NCI-H82 treated with DMSO at 0.1 percent for 48 hours (cell line): ENCODE measurements at regions not wholly inside any gene's neighbourhood (a gene's known extent, or its start where the extent isn't known, plus 50 kb on each side); places are given as distances from the start of the nearest gene placed in this dataset.

Experiments
- DNase-seq: peaks from one replicate; lab custom pipeline; 2025; ENCODE audit not compliant: unreplicated experiment; lab: John Stamatoyannopoulos, UW

DNA sequence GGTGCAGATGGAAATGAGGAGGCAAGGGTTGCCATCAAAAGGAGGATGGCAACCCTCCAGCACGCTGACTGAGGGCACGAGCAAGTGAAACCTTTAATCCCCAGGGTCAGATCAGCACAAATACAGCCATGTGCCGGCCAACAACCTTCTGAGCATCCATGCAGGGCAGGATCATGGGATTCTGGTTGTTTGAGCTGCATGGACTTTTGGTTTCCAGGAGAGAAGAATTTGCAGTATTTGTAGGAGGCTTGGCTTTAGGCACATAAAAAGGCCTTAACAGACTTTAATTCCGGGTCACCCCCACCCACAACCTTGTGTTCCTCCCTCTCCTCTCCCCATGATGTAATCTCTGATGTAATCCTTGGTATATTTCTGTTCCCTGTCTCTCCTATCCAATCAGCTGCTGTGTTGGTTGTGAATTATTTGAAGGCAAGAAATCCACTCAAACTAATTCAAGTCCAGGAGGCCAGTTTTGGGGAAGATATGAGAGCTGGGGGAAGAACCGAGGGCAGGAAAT, 254.3 kb downstream of the SHQ1 start:
- no peak for DNase-seq

DNA sequence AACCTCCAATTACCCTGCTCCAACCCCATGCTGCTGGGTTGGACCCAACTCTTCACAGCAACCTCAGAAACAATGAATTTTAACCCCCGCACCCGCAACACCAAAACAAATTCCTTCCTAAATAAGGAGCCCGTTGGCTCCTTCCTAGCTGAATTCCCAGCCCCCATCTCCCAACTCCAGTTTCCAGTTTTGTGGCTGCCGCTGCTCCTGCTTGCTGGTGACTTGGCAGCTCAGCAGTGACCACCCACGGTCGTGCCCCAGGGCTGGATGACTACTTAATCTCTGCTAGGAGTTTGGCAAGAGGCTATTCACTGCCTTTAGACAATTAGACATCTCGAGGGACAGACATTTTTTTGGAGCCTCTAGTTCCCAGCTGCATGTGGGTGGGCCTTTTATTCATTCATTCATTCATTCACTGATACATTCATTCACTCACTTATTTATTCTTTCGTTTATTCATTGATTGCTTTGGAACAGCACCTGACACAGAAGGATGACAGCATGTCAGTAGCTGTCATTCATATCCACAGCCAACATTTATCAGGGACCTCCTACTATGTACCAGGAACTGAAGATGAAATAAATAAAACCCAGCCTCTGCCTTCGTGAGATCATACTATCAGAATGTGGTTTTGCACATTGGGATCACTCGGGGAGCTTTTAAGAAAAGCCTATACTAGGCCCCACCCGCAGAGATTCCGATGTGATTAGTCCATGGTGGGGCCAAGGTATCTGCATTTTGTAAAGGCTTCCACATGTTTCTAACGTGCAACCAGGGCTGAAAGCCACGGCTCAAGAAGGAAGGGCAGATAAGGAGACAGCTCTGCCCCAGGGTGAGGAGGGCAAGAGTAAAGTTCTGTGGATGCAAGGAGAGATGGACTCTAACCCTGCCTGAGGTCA, 256.5 kb downstream of the SHQ1 start:
- DNase-seq = no peak

DNA sequence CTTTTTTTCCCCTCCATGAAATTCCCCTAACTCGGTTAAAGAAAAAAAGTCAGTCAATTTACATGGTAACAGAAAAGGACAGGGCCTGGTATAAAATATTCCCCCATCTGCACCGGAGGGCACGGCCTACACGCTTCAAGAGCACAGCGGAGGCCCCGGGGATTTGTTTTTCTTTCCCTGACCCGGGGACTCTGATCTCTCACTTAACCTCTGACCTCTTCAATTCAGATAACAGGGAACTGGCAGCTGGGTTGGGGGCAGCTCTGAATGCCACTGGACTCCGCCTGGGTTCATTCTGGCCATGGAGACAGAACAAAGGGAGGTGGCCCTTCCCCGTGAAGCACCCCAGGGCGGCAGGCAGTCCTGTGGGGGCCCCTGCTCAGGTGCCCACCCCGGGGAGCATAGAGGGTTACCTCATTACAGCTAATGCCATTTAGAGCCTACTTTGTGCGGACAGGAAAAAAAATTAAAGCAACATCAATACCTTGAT, 257.5 kb downstream of the SHQ1 start:
- no peak for DNase-seq

DNA sequence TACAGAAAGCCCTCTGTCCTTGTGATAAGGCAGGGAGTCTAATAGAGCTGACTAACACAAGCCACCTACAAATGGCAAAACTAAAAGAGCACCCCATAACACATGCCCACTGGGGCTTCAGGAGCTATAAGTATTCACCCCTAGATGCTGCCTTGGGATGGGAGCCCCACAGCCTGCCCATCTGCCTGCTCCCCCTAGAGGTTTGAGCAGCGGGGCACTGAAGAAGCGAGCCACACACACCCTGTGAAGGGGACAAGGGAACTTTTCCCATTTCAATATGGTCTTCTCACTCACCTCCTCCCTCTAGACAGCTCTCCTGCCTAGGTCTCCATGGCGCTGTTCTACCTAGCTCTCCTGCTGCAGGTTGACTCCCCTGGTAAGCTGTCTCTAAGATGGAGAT, 261.0 kb downstream of the SHQ1 start:
- DNase-seq = no peak

DNA sequence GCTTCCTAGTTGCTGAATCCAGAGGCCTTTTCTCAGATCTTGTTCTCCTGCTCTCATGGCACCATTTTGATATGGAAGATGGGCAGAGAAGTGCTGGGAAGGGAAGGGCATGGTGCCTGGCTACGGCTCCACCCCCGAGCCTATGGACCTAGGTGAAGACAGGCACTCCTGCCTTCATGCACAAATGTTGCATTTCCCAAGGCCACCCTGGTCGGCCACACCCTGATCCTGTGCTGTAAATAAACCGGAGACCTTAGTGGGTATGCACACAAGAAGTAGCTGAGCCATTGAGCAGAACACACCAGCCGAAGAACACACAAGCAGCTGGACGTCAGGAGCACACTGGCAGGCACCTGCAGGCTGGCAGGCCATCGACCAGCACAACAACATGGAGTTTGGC, 261.6 kb downstream of the SHQ1 start:
- no peak for DNase-seq

DNA sequence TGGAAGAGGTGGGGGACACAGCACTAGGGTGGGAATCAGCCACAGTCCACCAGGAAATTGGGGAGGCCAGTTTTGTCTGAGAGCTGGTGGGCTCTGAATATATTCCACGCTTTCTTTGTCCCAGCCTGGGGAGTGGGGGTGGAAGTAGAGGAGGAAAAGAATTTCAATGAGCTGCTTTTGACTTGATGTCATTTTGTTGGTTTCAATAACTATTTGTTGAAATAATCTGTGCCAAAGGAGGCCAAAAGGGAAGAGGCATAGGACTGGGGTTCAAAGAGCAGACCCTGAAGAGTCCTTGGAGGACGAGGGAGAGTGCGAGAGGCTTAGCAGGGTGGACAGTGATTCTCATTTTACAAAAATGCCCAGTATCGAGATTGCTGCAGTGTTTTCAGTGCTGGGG, 262.3 kb downstream of the SHQ1 start:
- DNase-seq = no peak

DNA sequence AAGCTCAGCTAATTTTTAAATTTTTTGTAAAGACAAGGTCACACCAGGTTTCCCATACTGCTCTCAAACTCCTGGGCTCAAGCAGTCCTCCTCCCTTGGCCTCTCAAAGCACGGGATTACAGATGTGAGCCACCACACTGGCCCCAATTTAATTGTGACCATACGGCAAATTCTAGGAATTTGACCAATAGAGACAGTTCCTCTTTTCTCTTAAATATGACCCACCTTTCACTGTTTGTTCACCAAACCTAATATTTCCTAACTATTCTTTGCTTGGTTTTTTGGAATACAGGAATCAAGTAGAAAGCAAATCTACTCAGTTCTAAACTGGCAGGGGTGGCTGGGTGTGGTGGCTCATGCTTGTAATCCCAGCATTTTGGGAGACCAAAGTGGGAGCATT, 264.0 kb downstream of the SHQ1 start:
- DNase-seq = no peak

DNA sequence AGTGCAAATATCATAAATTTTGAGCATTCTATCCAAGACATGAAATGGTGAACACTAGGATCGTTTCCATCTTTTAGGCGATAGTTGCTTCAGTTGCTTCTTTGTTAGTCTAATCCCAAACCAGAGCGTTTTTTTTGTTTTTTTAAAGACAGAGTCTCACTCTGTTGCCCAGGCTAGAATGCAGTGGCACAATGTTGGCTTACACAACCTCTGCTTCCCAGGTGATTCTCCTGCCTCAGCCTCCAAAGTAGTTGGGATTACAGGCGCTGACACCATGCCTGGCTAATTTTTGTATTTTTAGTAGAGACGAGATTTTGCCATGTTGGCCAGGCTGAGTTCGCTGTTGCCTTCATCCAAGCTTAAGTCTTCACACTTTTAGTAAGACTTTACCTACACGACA, 265.3 kb downstream of the SHQ1 start:
- no peak for DNase-seq

DNA sequence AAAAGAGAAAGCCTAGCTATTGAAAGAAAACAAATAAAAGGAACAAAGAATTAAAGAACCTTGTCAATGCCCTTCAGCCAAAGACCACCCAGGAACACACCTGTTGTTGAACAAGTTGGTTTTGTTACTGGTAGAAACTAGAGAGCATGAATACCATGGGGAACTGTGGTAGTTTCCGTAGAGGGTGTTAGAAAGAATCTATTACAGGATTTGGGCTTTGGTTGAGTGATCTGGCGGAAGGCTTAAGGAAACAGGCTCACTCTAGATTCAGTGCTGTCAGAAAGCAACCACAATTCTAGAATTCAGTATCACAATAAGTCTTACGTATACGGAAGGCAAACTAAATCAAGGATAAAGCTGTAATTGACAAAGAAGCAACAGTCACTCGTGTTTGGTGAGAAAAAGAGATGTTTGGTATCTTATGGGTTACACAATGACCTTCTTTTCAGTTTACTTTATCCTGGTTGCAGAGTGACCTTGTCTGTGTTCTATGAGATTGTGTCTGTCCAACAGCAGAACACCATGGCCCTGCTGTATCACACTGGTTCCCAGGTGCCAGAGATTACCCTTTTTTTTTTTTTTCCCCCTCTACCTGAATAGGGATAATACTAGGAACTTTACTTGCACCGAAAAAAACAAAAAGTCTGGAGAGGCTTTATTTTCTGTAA, 265.9 kb downstream of the SHQ1 start:
- no peak for DNase-seq

DNA sequence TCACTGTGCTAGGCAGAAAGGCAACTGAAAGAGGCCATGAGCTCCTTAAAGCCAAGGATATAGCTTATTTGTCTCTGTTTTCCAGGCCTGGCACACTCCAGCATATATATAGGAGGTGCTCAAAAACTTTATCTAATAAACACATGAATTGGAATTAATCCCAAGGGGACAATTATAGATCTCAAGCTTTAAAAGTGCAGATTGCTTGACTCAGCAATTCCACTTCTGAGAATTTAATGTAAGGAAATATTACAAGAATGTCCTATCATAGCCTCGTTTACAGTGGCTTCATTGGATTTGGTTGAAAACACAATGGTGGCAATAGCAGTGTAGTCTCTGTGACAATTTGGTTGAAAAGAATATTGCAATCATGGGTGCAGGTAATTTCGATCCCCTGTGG, 267.3 kb downstream of the SHQ1 start:
- no peak for DNase-seq

DNA sequence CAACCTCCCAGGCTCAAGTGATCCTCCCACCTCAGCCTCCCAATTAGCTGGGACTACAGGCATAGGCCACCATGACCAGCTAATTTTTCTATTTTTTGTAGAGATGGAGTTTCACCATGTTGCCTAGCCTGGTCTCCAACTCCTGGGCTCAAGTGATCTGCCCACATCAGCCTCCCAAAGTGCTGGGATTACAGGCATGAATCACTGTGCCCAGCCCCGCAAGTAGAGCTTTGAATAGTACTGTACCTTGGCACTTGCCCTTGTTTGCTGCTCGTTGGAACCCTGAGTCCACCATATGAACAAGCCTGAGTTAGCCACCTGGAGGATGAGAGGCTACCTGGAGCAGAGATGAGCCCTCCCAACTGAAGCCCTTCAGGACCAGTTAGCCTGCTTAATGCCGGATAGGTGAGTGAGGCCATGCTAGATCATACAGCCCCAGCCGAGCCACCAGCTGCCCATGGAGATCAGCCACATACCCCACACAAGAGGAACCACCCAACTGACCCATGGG, 267.9 kb downstream of the SHQ1 start:
- DNase-seq = no peak

DNA sequence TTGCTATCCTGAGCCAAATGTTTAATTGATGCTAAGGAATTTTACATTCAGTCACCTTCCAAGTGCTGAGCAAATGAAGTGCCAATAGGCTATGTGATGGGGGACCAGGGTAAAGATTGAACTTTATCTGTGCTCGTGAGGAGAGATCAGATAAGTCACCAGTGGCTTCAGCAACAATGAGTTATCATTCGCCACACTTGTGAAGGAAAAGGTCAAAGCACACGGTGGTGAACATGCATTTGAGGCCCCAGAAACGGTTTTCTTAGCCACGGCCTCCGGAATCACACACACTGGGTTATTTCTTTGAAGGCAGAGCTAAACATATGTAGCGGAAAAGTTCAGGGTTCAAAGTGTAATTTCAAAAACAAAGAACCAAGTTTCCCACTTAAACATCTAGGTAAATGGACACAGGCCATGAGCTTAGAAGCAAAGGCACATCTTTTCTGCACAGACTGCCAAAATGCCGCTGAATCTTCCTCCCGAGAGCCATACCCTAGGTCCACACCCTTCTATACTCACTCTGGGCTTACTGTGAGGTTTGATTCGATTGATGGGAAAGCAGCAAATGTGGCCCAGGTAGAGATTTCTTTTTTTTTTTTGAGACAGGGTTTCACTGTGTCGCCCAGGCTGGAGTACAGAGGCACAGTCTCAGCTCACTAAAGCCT, 268.5 kb downstream of the SHQ1 start:
- no peak for DNase-seq

DNA sequence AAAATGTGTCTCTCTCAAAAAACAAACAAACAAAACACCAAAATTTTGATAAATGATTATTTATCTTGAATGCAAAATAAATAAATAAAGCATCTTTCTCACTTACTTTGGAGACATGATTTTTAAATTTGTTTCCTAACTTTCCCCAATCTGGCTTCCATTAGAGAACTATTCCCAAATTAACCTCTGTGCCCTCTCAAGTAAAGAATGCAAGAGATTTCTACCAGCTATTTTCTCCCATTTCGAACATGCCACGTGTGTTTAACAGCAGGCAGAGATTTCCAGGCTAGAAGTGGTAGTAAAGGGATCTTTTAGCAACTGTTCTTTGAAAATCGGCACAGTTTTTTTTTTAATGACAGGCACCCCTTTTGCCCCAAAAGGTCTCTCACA, 269.1 kb downstream of the SHQ1 start:
- DNase-seq = no peak

DNA sequence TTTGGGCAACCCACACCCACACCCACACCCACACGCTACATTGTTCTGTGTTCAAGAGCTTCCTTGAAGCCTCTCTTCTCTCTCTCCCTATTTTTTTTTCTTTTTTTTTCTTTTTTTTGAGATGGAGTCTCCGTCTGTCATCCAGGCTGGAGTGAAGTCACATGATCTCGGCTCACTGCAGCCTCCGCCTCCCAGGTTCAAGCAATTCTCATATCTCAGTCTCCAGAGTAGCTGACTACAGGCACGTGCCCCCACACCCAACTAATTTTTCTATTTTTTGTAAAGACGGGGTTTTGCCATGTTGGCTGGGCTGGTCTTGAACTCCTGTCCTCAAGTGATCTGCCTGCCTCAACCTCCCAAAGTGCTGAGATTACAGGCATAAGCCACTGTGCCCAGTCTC, 271.1 kb downstream of the SHQ1 start:
- DNase-seq = no peak

DNA sequence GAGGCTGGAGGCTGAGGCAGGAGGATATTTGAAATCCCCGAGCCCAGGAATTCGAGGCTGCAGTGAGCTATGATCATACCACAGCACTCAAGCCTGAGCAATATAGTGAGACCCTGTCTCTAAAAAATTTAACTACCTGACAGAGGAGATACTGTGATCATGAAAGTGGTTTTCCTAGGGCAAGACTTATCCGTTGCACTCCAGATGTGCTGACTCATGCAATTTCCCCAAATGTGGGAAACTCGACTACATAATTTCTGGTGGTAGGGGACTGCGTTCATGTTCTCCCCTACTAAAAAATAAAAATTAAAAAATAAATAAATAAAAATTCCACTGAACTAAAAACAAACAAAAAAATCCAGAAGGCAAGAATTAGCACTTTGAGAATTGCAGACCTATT, 271.7 kb downstream of the SHQ1 start:
- no peak for DNase-seq

DNA sequence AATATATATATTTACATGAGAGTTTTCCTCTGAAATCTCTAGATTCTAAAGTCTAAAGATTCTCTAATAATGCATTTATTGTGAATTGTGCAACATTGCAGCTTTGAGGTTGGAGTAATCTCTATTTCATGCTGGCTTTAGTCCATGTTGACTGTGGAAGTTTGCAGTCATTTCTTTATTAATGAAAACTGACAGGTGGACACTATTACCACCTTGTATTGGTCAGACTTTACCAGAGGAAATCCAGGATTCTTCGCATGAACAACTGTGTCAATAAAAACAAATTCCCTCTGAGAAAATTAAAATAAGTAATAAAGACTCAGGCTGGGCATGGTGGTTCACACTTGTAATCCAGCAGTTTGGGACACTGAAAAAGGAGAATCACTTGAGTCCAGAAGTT, 274.1 kb downstream of the SHQ1 start:
- no peak for DNase-seq

DNA sequence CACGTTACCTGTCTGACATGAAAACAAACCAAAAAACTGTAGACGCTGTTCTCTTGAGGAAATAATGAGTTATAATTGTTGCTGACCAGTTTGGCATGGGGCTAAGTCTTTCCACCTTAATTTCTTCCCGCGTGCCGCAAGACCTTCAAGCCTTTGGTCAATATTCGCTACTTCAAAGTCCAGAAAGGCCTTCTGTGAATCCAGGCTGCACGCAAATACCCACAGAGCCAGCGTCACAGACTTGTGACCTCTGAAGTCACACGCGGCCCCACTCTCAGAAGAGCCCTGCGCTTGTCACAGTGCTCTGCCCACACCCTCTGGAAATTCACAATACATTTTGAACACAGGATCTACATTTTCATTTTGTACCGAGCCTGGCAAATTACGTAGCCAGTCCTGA, 275.2 kb downstream of the SHQ1 start:
- no peak for DNase-seq

DNA sequence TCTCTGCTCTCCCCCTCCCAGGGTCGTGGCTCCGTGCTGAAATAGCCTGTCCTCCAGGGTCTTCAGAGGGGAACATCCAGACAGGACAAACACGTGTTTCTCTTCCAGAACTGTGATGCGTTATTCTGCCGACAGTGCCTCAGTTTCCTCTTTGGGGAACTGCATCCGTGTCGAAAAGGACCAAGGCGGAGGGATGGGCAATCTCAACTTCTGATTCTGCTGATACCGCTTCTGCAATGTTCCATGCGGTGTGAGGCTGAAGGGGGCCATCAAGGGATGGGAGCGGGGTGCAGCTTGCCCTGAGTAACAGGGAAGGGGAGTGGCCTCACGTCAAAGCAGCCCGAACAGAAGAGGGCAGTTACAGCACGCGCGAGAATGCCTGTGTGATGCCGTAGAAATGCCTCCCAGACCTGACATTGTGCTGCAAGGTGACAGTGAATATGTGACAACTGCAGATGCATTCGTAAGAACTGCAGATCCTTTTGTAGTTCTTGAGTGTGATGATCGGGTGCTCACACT, 275.7 kb downstream of the SHQ1 start:
- no peak for DNase-seq

DNA sequence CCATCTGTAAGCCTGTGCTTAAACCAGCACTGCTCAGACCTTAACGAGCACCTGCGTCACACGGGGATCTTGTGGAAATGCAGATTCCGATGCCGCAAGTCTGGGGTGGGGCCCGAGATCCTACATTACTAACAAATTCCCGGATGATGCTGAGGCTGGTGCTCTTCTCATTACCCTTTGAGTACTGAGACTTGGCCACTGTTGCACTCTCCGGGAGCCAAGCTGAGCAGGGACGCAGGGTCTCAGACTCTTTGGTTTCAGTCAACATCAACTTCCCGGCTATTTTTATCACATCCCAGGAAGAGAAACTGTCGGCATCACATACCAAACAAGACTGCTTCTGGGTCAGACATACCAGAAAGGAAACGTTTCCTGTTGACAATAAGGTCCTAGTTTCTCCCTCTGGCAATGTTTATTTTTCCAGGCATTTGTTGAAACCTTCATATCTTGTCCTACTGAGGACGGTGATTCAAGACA, 276.6 kb downstream of the SHQ1 start:
- DNase-seq = no peak

DNA sequence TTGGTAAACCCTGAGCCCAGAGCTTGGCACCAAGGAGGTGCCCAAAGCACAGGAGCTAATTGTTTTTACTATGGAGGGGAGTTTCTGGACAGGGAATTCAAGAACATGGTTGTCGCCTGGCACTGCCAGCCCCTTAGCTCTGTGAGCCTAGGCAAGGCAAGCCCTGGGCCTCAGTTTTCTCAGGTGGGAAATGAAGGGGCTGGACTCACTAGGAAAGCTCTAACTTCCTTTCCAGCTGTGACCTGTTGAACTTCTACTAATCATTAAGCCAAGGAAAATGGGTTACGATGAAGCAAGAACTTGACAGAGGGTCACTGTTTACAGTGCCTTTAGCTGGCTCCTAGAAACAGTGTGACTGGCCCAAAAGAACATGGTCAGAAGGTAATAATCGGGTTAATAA, 277.2 kb downstream of the SHQ1 start:
- no peak for DNase-seq

DNA sequence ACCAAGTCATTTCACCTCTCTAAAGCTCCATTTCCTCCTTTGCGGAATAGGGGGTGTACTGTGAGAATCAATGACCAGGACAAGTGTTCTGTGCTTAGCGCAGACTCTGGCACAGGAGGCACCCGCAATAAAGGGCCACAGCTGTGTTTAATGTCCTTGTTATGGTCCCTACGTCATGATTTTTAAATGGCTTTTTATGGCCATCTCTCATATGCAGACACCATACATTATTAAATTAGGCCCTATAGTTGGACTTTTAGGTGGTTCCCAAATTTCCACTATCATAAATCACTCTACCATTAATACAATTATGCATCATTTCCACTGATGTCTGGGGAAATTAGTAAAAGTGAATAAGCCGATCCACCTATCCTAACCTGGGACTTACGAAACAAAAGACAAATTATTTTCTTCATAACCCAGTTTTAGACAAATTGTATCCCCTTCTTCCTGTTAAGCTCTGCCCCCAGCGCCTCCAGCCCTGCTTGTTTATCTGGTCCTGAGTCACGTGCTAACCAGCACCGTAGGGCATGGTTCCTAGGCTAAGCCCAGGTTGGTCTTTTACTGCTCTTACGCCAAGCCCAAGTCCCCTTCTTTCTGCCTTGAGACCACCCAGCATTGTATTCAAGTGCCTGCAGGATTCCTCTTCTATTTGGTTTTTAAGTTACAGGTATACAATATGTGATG, 278.3 kb downstream of the SHQ1 start:
- no peak for DNase-seq
